Mucosa of descending colon (tissue), 3 donors: ENCODE measurements at regions not wholly inside any gene's neighbourhood (a gene's known extent, or its start where the extent isn't known, plus 50 kb on each side); places are given as distances from the start of the nearest gene placed in this dataset.

Experiments used
- ATAC-seq: fragments of 200-7000 bp; cut with Tn5 transposase; one replicate; pipeline ENCODE4 v1.9.1; 2020; ENCODE audit warnings: mild to moderate bottlenecking, moderate library complexity
- DNase-seq, 3 donors: peaks; one replicate each; pipeline ENCODE4 v3.0.0-alpha.2; 2020
- H3K36me3 ChIP-seq: fragments of 200-600 bp; one replicate; pipeline ENCODE4 v1.8.0; 2021; ENCODE audit warnings: low read depth, mild to moderate bottlenecking
- H3K4me1 ChIP-seq: fragments of 200-600 bp; one replicate; pipeline ENCODE4 v1.8.0; 2021; ENCODE audit warnings: low read depth, mild to moderate bottlenecking
- H3K4me3 ChIP-seq: fragments of 200-600 bp; one replicate; pipeline ENCODE4 v1.8.0; 2021; ENCODE audit warnings: mild to moderate bottlenecking
- H3K9me3 ChIP-seq: fragments of 200-600 bp; one replicate; pipeline ENCODE4 v1.8.0; 2021; ENCODE audit warnings: mild to moderate bottlenecking
- CTCF ChIP-seq: fragments of 200-600 bp; IDR thresholded peaks from one replicate; pipeline ENCODE4 v1.8.0; 2022; ENCODE audit warnings: antibody characterized with exemption, mild to moderate bottlenecking
- intact Hi-C, 2 donors: fragments of 100-400 bp; cut with DNase I in 1 of 2; cut with micrococcal nuclease in 1 of 2; formaldehyde crosslinking; loops; one replicate each; pipeline versions ENCODE4 v1.11.0 to v1.11.1; 2022; cut with DNase I, micrococcal nuclease
- donor health status: DM: no; HTN: no; CAD: no; lungs with moderate emphysema.
- donor health status: DM: no; HTN: no; CAD: no.
- donor health status: DM: no; HTN: yes; CAD: no.

- no peak for TF ChIP-seq CTCF
- Histone ChIP-seq H3K4me3 (no peak overlapping the region), H3K36me3 (no peaks in the 10 kb centered on the region), H3K4me1 (no peaks in the 10 kb centered on the region), H3K9me3 (no peaks in the 10 kb centered on the region)
- DNase-seq: no peak
- ATAC-seq: no peak
- intact Hi-C loops: no loop called here
These were observed 661.9 kb upstream of the GJE1 start for GRCh38 chr6:141470810-141471209.

GRCh38 chr6:141467881-141468280, 664.8 kb upstream of the GJE1 start:
- intact Hi-C loops: no loop called here
- H3K4me1 ChIP-seq: no peaks in the 10 kb centered on the region
- DNase-seq: no peak
- H3K36me3 ChIP-seq: no peaks in the 10 kb centered on the region
- no peak overlapping the region for H3K4me3 ChIP-seq
- no peak for ATAC-seq
- H3K9me3 ChIP-seq: no peaks in the 10 kb centered on the region
- no peak for TF ChIP-seq CTCF

- TF ChIP-seq CTCF: no peak
- Histone ChIP-seq H3K4me1 (no peaks in the 10 kb centered on the region), H3K4me3 (no peak overlapping the region), H3K36me3 (no peaks in the 10 kb centered on the region), H3K9me3 (no peaks in the 10 kb centered on the region)
- no peak for ATAC-seq
- intact Hi-C loops: no loop called here
- DNase-seq: no peak
These were observed 665.7 kb upstream of the GJE1 start for GRCh38 chr6:141467041-141467440.

- ATAC-seq: no peak
- no peaks in the 10 kb centered on the region for H3K4me1 ChIP-seq
- DNase-seq: no peak
- H3K36me3 ChIP-seq: no peaks in the 10 kb centered on the region
- no peak overlapping the region for H3K4me3 ChIP-seq
- intact Hi-C loops: no loop called here
- no peak for TF ChIP-seq CTCF
- no peaks in the 10 kb centered on the region for H3K9me3 ChIP-seq
These were observed 667.8 kb upstream of the GJE1 start for GRCh38 chr6:141464896-141465295.

- ATAC-seq (no peak), DNase-seq (no peak)
- intact Hi-C loops: no loop called here
- Histone ChIP-seq H3K36me3 (no peaks in the 10 kb centered on the region), H3K4me3 (no peak overlapping the region), H3K4me1 (no peaks in the 10 kb centered on the region), H3K9me3 (no peaks in the 10 kb centered on the region)
- TF ChIP-seq CTCF: no peak
These were observed 668.2 kb upstream of the GJE1 start for GRCh38 chr6:141464490-141464889.

- DNase-seq: no peak
- intact Hi-C loops: no loop called here
These were observed 669.3 kb upstream of the GJE1 start for GRCh38 chr6:141463237-141463977.

More at GRCh38 chr6:141463237-141463977, 669.3 kb upstream of the GJE1 start:
- Histone ChIP-seq H3K4me1 (no peaks in the 10 kb centered on the region), H3K9me3 (no peaks in the 10 kb centered on the region), H3K4me3 (no peak overlapping the region), H3K36me3 (no peaks in the 10 kb centered on the region)
- no peak for TF ChIP-seq CTCF
- no peak for ATAC-seq
